ENCODE measurements at regions not wholly inside any gene's neighbourhood (a gene's known extent, or its start where the extent isn't known, plus 50 kb on each side); places are given as distances from the start of the nearest gene placed in this dataset.

DNA sequence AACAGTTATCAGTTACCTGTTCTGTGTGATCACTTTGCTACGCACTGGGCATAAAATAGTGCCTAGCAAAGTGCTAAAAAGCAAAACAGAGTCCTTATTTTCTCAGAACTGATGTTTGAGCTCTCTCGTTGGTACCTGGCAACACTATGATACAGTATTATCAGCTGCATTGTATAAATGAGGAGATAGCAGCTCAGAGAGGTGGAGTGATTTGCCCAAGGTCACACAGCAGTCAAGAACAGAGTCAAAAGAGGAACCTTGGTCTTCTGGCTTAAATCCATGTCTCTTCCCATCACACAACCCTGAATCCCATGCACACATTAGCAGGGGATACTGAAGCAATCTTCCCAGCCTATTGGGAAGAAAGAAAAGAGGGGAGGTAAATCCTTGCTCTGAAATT lies 580.5 kb downstream of the SOX6 start:
- no TSS peak for BruUV-seq (replicated peaks)
- in situ Hi-C loops (cut with HindIII; ENCODE audit: extremely low pct_ligation_motif_present, low pct_unique_long_range_greater_than_20kb), result loop anchor here (25.0 kb wide), 1 partner anchor 112 kb away; no protein-coding TSS in a partner anchor
- POLR2A ChIA-PET, result no interaction called here

More for the DNA sequence above, 580.5 kb downstream of the SOX6 start:
- 3% methylated on average over 2 of the region's 2 CpGs for WGBS (ENCODE audit: low lambda C conversion rate)
- Histone ChIP-seq H3K4me1 (ENCODE audit: insufficient read depth, low read length) (peaks cover 2% of the 10 kb centered on the region; the same call in 1 of the 2 replicates), H3K27me3 (ENCODE audit: control insufficient read depth in 1 of 2, insufficient read depth in 2 of 2, low read length in 2 of 2) (0 out of 5 replicates have a peak, but pooled peaks cover 0 to 5% of the 10 kb centered on the region in 2 experiments), H3K27ac (ENCODE audit: extremely low read length, insufficient read depth, low read length) (no peak overlapping the region), H2AFZ (ENCODE audit: low read length) (no peak overlapping the region), H3K9me3 (ENCODE audit: low read length) (no peaks in the 10 kb centered on the region), H3K9ac (ENCODE audit: insufficient read depth, low read depth, low read length) (no peak overlapping the region), H3K79me2 (ENCODE audit: insufficient read depth, low read length) (no peaks in the 10 kb centered on the region), H4K20me1 (ENCODE audit: insufficient read depth, low read length) (no peaks in the 10 kb centered on the region), H3K4me3 (replicated peaks in 1 of 3; ENCODE audit: insufficient read depth in 1 of 3, low read depth in 2 of 3, low read length in 3 of 3) (no peak overlapping the region), H3K36me3 (replicated peaks in 1 of 2; ENCODE audit: control insufficient read depth in 1 of 2, insufficient read depth in 2 of 2, low read length in 2 of 2) (no peaks in the 10 kb centered on the region), H3K4me2 (ENCODE audit: low read depth, low read length) (no peak overlapping the region)
- intact Hi-C loops (cut with micrococcal nuclease; ENCODE audit: unreplicated experiment), result no loop called here
- no peak for TF ChIP-seq NFRKB (IDR thresholded peaks at IDR 0.05)
- TF ChIP-seq HDAC1 (CRISPR knock-in tag; IDR thresholded peaks at IDR 0.05), result no peak
- TF ChIP-seq HOXD1 (CRISPR knock-in tag; IDR thresholded peaks at IDR 0.05), result no peak
- no peak for TF ChIP-seq ESRRA (CRISPR knock-in tag; IDR thresholded peaks at IDR 0.05; ENCODE audit: low read depth)
- no peak for TF ChIP-seq HMGA1 (CRISPR knock-in tag; conservative IDR thresholded peaks at IDR 0.05)
- no peak for TF ChIP-seq SP1 (IDR thresholded peaks at IDR 0.05)
- no peak for TF ChIP-seq SP1 (CRISPR knock-in tag; IDR thresholded peaks at IDR 0.05)
- TF ChIP-seq RFX1 (IDR thresholded peaks at IDR 0.05), result no peak
- no peak for TF ChIP-seq MED1 (CRISPR knock-in tag; IDR thresholded peaks at IDR 0.05)
- no peak for TF ChIP-seq YEATS2 (CRISPR knock-in tag; IDR thresholded peaks at IDR 0.05; ENCODE audit: borderline replicate concordance)
- TF ChIP-seq, protein P1, sequence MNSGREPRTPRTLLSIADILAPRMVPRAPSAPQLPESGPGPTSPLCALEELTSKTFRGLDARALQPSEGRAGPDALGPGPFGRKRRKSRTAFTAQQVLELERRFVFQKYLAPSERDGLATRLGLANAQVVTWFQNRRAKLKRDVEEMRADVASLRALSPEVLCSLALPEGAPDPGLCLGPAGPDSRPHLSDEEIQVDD (CRISPR knock-in tag; IDR thresholded peaks at IDR 0.05; ENCODE audit: borderline replicate concordance), result no peak
- TF ChIP-seq MAF1 (CRISPR knock-in tag; IDR thresholded peaks at IDR 0.05; ENCODE audit: borderline replicate concordance), result no peak
- no peak for TF ChIP-seq KAT2B (IDR thresholded peaks at IDR 0.05; ENCODE audit: borderline replicate concordance, low read depth, low read length)
- TF ChIP-seq, protein P2, sequence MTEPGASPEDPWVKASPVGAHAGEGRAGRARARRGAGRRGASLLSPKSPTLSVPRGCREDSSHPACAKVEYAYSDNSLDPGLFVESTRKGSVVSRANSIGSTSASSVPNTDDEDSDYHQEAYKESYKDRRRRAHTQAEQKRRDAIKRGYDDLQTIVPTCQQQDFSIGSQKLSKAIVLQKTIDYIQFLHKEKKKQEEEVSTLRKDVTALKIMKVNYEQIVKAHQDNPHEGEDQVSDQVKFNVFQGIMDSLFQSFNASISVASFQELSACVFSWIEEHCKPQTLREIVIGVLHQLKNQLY (CRISPR knock-in tag; IDR thresholded peaks at IDR 0.05), result no peak
- no peak for TF ChIP-seq RBM39 (IDR thresholded peaks at IDR 0.05; ENCODE audit: low read depth, low read length, poor library complexity, severe bottlenecking)
- TF ChIP-seq, protein P3, sequence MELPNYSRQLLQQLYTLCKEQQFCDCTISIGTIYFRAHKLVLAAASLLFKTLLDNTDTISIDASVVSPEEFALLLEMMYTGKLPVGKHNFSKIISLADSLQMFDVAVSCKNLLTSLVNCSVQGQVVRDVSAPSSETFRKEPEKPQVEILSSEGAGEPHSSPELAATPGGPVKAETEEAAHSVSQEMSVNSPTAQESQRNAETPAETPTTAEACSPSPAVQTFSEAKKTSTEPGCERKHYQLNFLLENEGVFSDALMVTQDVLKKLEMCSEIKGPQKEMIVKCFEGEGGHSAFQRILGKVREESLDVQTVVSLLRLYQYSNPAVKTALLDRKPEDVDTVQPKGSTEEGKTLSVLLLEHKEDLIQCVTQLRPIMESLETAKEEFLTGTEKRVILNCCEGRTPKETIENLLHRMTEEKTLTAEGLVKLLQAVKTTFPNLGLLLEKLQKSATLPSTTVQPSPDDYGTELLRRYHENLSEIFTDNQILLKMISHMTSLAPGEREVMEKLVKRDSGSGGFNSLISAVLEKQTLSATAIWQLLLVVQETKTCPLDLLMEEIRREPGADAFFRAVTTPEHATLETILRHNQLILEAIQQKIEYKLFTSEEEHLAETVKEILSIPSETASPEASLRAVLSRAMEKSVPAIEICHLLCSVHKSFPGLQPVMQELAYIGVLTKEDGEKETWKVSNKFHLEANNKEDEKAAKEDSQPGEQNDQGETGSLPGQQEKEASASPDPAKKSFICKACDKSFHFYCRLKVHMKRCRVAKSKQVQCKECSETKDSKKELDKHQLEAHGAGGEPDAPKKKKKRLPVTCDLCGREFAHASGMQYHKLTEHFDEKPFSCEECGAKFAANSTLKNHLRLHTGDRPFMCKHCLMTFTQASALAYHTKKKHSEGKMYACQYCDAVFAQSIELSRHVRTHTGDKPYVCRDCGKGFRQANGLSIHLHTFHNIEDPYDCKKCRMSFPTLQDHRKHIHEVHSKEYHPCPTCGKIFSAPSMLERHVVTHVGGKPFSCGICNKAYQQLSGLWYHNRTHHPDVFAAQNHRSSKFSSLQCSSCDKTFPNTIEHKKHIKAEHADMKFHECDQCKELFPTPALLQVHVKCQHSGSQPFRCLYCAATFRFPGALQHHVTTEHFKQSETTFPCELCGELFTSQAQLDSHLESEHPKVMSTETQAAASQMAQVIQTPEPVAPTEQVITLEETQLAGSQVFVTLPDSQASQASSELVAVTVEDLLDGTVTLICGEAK (IDR thresholded peaks at IDR 0.05), result no peak
- TF ChIP-seq, protein P3 (CRISPR knock-in tag; IDR thresholded peaks at IDR 0.05), result no peak
- TF ChIP-seq GPN1 (CRISPR knock-in tag; IDR thresholded peaks at IDR 0.05; ENCODE audit: borderline replicate concordance), result no peak
- DNase-seq (ENCODE audit: low spot score) (no peak), FAIRE-seq (no peak), ATAC-seq (no peak)
- CTCF ChIA-PET (ENCODE audit: low intra/inter-chr PET ratio, low total read pairs), result no interaction called here
